NOMO-1 treated with DMSO at 0.1 percent for 48 hours (cell line): ENCODE measurements at regions not wholly inside any gene's neighbourhood (a gene's known extent, or its start where the extent isn't known, plus 50 kb on each side); places are given as distances from the start of the nearest gene placed in this dataset.

Experiments used
- DNase-seq: peaks from one replicate; lab custom pipeline; 2025; ENCODE audit not compliant: unreplicated experiment; lab: John Stamatoyannopoulos, UW

DNA sequence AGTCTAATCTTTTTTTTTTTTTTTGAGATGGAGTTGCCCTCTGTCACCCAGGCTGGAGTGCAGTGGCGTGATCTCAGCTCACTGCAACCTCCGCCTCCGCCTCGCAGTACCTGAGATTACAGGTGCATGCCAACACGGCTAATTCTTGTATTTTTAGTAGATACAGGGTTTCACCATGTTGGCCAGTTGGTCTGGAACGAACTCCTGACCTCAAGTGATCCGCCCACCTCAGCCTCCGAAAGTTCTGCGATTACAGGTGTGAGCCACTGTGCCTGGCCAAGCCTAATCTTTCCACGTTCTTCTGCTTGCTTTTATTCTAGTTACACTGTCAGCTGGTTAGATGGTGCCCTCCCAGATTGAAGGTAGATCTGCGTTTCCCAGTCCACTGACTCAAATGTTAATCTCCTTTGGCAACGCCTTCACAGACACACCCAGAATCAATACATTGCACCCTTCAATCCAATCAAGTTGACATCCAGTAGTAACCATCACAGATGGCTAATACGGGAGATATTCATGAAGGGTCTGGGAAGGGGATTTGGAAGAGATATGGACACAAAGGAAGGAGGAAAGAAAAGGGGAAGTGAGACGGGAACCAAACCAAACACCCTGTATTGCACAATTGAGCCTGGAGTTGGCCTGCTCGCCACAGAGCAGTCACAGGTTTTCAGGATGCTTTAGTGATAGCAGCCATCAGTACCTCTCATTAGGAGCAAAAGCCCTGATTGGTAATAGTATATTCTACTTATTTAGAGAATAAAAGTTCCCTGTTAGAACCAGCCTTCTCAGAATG lies 229.8 kb downstream of the PIK3C3 start:
- peak; percentile 24 for DNase-seq

DNA sequence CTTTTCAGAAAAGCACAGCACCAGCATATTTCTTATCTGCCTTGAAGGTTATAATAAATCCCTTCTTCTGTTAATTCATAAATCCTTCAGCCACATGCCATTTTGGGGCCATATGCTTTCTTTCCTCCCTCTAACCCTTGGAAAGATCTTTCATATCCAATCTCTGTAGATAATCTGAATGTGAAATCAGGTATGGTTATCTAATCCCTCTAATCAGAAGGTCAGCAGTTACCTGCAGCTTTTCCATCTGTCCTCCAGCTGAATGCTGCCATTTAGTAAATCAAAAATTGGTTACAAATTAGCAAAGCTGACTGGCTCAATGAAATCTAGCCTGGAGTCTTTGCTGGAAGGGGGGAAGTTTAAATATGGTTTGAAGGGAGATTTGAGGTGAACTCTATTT lies 230.5 kb downstream of the PIK3C3 start:
- no peak for DNase-seq

DNA sequence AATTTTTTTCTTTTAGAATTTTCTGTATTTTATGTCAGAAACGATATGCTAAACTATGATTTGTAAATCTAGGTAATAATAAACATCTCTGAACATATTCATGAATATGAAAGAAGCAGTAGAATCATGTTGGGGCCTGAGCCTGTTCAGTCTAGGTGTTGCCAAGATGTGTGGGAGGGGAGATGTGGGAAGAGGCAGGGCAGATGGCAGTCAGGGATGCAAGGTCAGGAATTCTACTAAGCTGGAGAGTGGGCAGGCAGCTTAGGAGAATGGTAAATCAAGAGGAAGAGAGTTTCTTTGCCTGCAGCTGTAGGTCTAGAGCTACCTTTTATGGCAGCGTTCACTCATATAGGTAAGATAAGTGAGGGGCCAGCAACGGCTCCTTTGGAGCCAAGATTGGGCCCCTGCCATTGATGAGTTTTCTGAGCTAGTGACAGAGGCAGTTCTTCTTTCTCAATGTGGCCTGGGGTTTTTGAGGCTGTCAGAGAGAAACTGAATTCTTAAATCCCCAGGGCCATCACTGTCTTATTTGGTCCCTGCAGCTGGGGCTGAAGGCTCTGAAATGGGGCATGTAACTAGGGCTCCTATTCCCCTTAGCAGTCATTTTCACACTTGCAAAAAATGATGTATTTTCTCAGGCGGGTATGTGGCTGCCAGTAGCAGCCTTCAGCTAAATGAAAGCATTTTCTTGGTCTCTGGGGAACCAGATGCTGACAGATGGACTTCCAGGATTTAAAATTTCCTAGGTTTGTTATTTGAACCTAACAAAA lies 232.8 kb downstream of the PIK3C3 start:
- DNase-seq, result no peak

DNA sequence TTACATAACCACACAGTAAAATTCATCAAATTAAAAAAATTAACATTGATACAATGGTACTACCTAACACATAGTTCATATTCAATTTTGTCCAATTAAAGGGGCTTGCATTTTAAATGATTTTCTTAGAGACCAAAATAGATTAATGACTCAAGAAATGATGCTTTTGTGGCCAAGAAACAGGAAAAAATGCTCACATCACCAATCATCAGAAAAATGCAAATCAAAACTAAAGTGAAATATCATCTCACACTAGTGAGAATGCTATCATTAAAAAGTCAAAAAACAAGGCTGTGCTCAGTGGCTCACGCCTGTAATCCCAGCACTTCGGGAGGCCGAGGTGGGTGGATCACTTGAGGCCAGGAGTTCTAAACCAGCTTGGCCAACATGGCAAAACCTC lies 235.6 kb downstream of the PIK3C3 start:
- no peak for DNase-seq

DNA sequence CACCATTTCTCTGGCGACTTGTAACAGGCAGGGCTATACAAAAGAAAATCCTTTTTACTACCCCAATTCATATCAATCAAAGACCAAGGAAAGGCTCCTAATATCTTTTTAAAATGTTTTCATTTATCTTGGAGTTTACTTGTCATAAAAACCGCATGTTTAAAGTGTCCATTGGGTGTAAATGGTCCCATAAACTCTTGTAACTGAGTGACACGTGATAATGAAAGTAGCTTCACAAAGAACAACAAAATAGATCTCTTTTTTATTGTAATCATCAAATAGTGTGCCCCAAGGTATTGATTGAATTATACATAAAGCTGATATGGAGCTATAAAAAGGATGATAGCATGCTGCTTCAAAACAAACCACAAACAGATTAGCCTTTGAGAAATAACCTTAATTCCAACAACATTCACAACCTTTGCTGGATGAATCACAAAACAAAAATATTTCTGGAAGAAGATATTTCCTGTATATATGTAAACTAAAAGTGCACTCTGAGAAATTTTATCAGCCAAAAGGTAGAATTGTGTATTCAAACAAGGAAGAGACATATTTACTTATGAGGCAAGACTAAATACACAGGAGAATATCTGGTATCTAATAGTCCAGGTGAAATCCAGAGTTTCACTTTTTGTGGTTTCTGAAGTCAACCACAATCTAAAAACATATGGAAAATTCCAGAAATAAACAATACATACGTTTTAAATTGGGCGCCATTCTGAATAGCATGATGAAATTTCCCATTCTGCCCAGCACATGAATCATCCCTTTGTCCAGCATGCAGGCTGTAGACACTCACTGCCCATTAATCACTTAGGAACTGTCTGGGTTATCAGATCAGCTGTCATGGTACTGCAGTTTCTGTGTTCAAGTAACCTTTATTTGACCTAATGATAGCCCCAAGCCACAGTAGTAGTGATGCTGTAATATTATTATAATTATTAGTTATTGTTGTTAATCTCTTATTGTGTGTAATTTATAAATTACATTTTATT lies 237.5 kb downstream of the PIK3C3 start:
- no peak for DNase-seq

DNA sequence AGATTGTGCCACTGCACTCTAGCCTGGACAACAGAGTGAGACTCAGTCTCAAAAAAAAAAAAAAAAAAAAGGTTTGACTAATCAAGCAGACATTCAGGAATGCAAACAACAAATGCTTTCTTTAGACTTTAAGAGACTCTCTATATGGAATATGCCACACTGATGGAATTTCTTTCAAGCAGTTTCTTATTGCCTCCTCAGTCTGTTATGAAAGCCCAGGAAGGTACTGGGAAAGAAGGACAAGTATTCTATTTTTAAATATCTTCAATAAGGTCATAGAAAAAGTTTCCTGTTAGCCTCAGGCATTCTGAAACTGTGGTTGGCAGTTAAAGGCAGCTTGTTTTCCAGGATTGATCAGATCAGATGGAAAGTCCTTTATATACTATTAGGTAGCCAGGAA lies 241.6 kb downstream of the PIK3C3 start:
- DNase-seq, result no peak

DNA sequence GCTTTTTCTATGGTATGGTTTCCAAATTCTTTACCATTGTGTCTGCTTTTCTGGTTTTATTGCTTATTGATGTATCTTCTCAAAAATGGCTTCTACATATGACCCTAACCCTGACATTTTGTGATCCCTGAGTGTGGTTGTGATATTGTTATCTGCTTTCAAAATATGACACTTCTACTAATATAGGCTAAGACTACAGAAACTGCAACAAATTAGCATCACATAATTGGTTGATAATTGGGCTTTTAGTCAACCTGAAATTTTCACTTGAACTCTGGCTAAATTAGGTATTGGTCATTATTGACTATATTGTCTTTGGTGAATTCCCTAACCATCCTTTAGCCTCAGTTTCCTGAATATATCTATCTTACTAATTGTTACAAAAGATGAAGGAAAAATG lies 246.1 kb downstream of the PIK3C3 start:
- DNase-seq, result no peak

DNA sequence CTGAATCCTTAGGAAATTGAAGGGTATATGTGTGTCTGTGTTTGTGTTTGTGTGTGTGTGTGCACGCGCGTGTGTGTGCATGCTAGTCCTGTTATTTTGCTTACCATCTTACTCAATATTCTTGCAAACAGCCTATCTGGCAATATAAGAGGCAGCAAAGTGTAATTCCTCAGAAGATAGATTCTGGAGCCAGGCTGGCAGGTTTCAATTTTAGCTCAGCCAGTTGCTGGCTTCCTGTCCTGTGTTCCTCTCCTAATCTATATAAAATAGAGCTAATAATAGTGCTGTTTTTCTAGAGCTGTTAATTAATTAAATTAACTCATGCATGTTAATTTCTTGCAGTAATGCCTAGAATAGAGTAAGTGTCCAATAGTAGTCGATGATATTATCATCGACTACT lies 256.2 kb downstream of the PIK3C3 start:
- no peak for DNase-seq

DNA sequence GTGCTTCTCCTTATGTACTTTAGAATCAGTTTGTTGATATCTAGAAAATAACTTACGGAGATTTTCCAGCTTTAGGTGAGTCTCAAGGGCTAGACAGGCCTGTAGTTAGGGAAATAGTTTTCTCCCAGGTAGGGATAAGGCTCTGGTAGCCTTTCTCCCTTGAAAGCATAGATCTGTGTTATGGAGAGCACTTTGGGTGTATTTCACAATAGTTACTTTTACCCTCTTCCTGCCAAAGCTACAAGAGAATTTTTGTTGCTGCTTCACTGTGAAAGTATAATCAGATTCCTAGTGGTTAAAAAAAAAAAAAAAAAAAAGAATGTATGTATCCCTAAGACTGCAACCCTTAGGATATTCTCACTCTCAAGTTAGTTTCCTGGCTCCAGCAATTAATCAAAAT lies 267.5 kb downstream of the PIK3C3 start:
- DNase-seq, result no peak

DNA sequence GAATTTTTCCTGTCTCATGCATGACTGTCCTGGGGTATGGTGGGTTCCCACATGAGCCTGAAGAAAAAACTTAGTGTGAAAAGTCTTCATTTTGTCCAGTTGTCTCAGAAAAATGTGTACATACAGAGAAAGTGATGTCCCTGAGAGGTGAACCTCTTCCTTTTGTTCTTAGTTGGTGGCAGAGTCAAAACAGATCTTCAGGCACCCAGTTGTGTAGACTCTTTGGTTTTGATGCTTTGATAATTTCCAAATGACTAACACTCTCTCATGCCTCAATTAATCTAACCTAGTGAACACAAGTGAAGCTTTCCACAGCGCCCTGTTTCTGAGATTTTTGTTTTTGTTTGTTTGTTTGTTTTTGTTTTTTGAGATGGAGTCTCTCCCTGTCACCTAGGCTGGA lies 273.5 kb downstream of the PIK3C3 start:
- no peak for DNase-seq

DNA sequence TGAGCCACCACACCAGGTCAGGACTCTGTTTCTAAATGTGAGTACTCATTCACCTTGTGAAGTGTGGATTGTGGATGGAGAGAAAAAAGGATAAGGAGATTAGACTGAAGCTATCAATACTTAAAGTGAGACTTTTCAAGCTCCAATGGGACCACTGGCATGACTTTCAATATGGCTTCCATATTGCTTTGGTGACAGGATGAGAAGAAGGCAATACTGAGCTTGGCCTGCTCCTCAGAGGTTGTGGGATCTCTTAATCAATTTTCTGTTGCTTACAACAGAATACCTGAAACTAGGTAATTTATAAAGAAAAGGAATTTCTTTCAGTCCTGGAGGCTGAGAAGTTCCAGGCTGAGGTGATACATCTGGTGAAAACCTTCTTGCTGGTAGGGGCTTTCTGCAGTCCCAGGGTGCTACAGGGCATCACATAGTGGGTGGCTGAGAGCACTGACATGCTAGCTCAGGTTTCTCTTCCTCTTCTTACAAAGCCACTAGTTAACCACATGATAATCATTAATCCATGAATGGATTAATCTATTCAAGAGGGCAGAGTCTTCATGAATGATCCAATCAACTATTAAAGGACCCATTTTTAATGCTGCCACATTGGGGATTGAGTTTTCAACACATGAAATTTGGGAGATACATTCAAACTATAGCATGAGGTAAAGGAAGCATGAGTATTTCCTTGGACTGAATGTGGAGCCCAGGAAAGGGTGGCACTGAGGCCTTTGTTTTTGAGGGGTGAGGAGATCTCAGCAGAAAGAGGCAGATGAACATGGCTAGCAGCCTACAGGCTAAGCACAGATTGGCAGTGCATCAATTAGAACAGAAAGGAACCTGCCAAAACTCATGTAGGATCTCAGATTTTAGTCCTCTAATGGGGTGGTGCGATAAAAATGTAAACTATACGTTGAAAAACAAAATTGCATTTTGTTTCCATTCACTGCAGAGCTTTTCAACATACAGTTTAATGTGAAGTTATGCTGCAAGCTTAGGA lies 274.5 kb downstream of the PIK3C3 start:
- DNase-seq, result no peak

DNA sequence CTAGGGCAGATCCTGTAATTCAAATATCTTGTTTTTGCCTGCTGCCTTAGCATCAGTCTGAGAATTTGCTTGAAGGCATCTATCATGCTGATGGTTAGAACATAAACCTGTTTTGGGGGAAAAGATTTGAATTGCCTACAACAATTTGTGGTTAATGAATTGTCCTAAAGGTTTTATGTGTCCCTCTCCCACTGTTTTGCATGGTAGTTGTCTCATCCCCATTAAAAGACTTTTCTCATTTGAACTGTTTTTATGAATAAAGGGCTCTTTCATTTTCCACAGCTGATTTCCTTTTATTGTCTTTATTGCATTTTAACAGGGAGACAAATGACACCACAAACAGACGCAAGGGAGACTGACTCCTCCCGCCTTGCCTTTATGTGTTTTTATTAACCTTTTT lies 275.6 kb downstream of the PIK3C3 start:
- DNase-seq, result no peak

DNA sequence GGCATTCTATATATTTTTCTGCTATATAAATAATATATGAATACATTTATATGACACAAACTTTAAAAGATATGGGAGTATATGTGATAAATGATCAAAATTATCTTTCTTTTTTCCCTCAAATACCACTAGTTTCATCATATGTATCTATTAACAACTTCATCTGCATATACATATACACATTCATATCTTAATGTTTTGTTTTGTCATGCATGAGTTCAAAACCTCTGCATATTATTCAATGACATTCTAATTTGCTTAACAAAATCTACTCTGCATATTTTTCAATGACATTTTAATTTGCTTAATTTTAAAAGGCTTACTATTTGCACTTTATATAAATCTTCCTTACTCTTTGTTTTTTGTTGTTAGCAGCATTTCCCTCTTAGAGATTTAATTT lies 276.2 kb downstream of the PIK3C3 start:
- no peak for DNase-seq

DNA sequence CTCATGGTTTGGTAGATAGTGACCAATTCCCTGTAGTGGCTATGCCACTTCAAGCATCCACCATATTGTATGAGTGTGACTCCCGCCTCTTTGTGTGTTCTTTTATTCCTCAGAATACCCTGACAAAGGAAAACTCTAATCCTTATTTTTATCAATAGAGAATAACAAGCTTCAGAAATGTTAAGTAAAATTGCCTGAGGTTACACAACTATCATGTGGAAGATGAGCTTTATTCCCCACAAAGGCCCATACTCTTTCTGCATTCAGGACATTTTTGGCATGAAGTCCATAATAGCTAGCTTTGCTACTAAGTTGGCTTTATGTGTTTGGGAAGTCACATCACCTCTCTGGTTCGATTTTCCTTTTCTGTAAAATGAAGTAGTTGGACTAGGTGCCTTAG lies 276.8 kb downstream of the PIK3C3 start:
- DNase-seq, result no peak

DNA sequence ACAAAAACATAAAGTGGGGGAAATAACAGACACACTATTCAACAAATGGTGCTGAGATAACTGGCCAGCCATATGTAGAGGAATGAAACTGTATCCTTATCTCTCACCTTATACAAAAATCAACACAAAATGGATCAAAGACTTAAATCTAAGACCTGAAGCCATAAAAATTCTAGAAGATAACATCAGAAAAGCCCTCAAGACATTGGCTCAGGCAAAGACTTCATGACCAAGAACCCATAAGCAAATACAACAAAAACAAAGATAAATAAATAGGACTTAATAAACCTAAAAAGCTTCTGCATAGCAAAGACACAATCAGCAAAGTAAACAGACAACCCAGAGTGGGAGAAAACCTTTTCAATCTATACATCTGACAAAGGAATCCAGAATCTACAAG lies 278.9 kb downstream of the PIK3C3 start:
- DNase-seq, result no peak

DNA sequence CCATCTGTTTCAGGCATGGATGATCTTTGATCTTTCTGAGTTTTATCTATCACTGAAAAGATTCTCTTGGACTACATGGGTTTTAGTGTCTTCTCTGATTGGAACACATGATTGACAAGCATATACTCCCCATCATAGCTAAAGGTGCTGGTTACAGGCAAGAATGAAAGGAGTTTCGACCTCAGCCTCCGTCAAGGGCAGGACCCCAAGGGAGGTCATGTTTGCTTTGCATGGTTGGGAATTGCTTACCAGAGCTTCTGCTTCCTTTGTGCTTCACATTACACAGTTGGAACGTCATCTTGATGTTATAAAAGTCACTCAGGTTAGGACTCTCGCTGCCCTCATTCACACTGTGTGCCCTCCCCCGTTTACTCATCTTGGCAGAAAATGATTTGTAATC lies 287.7 kb downstream of the PIK3C3 start:
- DNase-seq, result no peak

DNA sequence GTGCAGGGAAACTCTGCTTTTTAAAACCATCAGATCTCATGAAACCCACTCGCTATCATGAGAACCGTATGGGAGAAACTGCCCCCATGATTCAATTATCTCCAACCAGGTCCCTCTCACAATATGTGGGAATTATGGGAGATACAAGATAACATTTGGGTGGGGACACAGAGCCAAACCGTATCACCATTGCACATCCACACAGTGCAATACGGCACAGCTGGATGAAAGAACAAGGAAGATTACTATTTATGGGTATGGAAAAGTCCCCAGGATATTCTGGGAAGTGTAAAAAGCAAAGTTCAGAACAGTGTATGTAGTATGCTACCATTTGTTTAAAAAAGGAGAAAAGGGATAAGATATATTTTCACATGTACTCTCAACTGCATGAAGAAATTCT lies 290.1 kb downstream of the PIK3C3 start:
- no peak for DNase-seq

DNA sequence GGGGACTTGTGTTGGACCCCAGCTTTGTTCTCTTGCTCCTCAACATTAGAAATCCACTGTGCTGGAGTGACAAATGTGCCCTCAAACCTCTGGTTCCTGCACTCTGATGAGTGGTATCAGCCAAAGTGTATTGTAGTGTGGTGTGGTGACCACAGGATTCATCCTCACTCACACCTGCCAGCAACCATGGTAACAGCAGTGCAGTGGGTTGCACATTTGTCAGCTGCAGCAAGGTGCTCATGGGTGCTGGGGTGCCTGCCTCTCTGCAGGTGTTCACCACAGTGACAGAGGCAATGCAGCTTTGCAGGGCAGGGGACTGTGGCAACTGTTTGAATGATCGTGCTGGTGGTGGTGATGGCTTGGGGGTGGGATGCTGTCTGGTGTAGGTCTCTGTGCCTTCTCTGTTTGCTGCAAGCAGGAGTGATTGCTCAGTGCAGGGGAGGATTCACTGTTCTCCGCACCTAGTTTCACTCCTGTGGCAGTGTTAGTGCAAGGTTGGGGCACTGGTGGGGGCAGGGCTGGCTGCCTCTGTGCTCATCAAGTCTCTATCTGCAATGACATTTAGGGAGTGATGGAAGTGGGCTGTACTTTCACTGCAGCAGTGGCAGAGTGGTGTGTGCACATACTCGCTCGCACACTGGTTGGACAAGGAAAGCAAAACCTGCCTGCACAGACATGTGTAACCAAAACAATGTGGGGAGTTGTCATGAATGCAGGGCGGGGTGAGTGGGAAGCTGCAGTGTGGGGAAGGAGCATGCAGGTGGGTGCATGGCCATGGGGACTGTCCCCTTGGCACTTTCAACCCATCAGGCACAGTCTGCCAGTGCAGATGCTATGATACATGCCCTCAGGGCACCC lies 301.1 kb downstream of the PIK3C3 start:
- no peak for DNase-seq

DNA sequence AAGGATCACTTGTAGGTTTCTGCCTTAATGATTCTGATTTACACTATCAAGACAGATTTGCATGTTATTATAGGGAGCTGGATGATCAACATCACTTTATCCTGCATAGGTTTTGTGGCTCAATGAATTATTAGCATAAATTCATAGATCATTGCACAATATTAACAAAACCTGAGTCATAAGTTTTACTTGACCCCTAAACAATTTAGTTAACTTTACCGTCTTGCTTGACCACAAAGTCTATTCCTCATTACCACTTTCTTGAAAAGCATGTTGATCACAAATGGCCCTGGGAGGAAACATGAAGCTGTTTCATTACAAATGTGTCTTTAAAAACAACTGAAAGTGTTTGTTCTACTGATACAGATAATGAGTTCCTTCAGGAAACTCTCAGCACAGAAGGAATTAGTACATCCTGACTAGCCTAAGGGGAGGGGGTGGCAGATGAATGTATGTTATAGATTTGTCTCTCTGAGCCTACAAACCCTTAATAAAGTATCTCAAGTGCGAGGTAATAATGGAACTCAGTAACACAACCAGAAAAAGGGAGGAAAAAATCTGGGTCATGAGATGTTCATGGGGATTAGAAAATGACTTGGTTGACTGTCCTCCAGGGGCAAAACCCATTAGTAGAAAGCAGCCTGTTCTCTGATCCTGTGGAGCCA lies 303.4 kb downstream of the PIK3C3 start:
- DNase-seq, result no peak
